GM12872 (cell line): ENCODE measurements at regions not wholly inside any gene's neighbourhood (a gene's known extent, or its start where the extent isn't known, plus 50 kb on each side); places are given as distances from the start of the nearest gene placed in this dataset.

Experiments used
- TF ChIP-seq, protein P1 (sequence below): IDR thresholded peaks from 3 replicates; pipeline ENCODE4 v1.5.1; 2011; ENCODE audit warnings: low read depth, mild to moderate bottlenecking, low read length, moderate library complexity; ENCODE audit not compliant: insufficient read depth

DNA sequence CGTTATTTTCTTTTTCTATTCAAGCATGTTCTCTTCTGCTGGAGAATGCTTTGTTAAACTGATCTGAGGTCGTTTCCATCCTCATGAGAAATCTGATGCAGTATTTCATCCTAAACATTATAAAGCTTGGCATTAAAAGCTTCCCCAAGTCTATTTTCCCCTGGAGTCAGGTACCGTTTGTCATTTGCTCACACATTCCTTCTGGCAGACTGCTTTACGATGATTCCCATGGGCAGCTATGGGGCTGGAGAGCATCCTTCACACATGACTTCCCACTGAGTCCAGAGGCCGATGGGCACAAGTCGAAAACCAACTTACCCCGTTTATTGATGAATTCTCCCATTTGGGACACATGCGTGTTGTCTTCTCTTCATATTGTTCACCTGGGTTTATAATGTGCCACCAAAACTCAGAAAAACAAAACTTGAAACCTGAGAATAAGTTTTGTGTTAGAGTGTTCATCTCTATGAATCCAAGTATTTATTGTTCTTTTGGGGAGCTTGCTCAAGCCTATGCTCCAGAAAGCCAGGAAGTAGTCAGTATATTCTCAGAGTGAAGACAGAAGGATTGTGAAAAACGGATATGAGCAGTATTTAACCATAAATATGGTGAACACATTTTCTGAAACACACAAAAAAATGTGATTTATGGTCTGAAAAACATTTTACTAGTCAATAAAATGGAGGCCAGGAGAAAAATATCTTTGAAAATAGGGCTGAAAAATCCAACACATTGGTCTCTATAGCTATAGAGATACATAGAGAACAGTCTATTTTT, 298.8 kb upstream of the NOCT start:
- TF ChIP-seq, protein P1, sequence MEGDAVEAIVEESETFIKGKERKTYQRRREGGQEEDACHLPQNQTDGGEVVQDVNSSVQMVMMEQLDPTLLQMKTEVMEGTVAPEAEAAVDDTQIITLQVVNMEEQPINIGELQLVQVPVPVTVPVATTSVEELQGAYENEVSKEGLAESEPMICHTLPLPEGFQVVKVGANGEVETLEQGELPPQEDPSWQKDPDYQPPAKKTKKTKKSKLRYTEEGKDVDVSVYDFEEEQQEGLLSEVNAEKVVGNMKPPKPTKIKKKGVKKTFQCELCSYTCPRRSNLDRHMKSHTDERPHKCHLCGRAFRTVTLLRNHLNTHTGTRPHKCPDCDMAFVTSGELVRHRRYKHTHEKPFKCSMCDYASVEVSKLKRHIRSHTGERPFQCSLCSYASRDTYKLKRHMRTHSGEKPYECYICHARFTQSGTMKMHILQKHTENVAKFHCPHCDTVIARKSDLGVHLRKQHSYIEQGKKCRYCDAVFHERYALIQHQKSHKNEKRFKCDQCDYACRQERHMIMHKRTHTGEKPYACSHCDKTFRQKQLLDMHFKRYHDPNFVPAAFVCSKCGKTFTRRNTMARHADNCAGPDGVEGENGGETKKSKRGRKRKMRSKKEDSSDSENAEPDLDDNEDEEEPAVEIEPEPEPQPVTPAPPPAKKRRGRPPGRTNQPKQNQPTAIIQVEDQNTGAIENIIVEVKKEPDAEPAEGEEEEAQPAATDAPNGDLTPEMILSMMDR = no peak

DNA sequence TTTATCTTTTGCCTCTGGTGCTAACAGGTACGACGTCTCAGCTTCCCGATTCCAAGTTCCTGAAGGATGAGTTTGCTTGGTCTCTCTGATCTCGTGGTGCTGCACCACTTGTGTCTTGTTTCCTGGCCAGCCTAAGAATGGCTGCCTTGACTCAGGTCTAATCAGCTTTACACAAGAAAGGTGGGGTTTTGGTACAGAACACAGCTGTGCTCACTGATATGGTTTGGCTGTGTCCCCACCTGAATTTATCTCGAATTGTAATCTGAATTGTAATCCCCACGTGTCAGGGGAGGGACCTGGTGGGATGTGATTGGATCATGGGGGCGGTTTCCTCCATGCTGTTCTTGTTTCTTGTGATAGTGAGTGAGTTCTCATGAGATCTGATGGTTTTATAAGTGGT, 305.3 kb upstream of the NOCT start:
- TF ChIP-seq, protein P1 = no peak

DNA sequence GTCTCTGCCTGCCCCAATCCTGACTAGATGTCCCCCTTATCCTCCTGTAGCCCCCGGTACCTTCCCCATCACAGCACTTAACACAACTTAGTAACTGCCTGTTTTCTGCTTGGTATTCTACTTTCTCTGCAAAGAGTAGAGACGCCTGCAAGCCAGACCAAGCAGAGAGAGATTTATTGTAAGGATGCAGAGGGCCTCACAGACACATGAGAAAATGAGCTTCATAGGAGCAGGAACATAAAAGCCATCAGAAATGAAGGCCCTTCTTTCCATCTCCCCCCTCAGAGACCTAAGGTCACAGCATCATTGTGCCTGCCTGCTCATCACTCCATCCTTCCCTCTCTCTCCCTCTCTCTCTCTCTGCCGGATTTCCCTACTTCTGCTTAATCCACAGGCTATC, 305.7 kb upstream of the NOCT start:
- TF ChIP-seq, protein P1 = no peak

DNA sequence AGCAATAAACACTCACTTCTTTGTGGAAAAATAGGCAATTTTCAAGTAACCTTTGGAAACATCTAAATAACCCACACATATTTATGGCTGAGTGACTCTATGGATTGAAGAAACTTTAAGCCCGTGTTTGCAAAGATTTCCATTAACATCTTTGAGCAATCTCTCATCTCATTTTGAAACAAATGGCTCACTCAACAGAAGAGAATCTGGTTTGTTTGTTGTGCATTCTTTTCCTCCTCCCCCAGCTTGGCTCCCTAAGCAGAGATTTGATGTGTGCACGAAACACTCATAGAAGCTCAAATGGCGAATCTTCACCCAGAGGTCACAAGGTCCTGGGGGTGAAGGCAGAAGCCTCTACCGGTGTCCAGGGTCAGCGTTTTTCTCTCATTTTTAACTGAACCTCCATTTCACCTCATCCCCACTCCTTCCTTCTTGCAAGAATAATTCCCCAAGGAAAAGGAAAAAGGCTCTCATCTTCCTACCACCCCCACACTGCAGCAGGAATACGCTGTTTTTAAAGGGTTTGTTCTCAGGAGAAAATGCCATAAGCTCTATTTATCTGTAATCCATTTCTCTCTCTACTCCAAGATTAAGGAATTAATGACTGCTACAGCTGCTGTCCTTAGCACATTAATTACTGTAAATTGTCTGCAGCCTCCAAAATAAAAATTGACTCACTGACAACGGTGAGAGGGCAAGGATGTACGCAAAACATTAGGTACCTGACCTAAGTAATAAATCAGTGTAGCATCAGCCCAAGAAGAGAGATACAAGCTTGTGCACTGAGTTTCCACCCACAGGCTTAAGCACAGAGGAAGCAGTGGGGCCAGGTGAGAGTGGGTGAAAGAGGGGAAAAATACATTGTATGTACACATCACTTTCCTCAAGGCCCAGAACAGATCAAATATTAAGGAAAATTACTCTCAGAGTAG, 307.6 kb upstream of the NOCT start:
- TF ChIP-seq, protein P1 = no peak

DNA sequence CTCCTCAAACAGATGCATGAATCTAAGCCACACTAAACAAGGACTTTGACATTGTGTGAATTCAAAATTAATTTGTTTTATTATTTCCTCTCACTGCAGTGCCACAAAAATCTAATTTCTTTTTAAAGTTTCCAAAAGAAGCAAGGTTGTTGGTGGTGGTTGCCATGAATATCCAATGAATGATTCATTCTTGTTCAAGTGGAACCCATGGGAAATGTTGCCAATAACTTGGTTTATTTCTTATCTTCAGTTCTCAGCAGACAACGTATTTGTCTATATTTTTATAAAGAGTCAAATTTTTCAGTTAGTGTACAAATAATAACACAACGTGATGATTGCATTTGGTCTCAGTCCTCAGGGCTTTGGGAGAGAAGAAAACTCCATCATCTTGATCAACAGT, 309.4 kb upstream of the NOCT start:
- TF ChIP-seq, protein P1 = no peak

DNA sequence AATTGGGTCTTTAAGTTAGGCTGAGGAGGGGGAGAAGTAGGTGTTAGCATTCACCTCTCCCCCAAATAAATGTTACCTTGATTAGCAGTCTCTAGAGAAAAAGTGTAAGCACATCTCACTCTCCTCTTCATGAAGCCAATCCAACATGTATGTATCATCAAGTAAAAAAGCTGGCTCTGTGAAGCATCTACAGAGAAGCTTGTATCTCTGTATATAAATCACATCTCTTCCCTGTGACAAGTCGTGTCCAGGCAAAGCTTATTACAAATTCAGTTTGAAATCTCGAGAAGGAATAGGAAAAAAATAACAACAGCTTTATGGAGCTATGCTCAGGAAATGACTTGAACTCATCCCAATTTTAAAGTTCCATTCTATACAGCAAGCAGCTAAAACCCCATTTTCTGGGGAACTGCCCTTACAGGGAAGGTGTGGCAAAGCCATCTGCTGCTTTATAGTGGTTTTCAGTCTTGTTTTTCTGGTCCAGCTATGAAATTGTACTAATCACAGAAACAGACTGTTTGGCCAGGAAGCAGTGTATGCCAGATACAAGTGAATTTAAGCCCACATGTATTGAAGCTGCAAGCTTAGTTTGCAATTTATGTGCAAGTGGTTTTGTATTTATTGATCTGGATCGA, 313.3 kb upstream of the NOCT start:
- TF ChIP-seq, protein P1 = no peak

DNA sequence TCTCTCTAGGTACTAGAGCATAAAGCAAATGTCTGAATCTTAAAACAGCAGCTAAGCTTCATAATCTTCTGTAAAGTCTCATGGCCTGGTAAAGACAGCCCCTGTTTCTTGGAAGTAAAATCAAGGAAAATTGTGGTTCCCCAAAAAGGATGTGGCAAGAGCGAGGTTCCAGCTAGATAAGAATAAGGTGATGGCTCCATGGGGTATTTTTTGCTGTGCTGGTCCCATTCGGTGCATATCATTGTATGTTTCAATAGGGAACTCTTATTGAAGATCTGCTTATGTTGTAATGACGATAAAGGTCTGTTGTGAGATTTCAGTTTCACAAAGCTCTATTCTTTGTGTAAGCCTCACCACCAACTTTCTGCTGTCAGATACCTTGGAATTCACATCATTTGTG, 316.9 kb upstream of the NOCT start:
- TF ChIP-seq, protein P1 = no peak
